Left renal pelvis (tissue), 4 donors: ENCODE measurements at regions not wholly inside any gene's neighbourhood (a gene's known extent, or its start where the extent isn't known, plus 50 kb on each side); places are given as distances from the start of the nearest gene placed in this dataset.
"Not testable (repeated sequence)": the region's sequence is repeated elsewhere in the genome, so short reads cannot be mapped to it uniquely, and the experiment has no call there.

Experiments used
- DNase-seq, 4 donors: peaks; one replicate each; pipeline ENCODE4 v3.0.0-alpha.2; 2013; ENCODE audit warnings: low read depth in 4 of 4, low spot score in 3 of 4

- DNase-seq, result no peak
Observed at GRCh38 chr3:27560484-27561056, 76.4 kb upstream of the SLC4A7 start.

DNA sequence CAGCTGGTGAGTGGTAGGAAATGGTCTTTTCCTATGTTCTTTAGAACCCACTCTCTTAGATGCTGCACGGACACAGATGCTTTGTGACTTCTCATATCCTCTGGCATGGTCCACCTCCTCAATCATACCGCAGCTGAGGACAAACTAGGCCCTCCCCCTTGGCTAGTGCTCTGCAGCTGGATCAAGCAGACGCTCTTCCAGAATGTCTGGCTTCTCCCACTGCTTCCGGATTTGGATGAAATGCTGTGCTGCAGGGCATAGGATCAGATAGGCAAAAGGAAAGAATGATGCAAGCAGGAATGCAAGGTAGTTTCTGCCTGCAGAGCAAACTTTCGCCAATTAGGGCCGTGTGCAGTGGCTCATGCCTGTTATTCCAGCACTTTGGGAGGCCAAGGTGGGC lies 75.7 kb upstream of the SLC4A7 start:
- DNase-seq, result peak in 1 of 4 donors; percentile 12

DNA sequence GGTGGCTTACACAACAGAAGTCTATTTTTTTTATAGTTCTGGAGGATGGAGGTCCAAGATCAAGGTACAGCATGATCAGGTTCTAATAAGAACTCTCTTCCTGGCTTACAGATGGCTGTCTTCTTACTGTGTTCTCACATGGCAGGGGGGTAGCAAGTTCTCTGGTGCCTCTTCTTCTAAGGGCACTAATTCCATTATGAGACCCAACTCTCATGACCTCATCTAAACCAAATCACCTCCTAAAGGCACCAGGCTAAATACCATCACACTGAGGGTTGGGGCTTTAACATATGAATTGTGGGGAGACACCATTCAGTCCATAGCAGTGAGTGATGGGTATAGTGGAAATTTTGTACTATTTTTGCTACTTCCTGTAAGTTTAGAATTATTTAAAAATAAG lies 75.2 kb upstream of the SLC4A7 start:
- no peak for DNase-seq

DNA sequence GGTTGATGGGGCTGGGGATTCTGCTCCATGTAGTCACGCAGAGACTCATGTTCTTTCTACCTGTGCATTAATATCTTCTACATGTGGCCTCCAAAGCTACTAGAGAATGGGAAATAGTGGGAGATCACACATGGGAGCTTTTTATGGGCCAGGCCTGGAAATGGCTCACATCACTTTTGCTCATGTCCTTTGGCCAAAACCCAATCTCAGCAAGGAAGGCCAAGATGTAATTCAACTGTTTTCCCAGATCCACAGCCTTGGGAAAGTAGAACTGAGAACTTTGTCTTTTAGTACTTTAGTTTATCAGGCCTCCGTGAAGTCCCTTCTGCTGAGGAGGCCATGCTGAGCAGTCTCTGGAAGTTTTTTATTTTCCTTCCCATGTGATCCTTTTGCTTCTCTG lies 73.2 kb upstream of the SLC4A7 start:
- no peak for DNase-seq

- DNase-seq, result no peak
Observed at GRCh38 chr3:27556887-27557286, 72.7 kb upstream of the SLC4A7 start.

DNA sequence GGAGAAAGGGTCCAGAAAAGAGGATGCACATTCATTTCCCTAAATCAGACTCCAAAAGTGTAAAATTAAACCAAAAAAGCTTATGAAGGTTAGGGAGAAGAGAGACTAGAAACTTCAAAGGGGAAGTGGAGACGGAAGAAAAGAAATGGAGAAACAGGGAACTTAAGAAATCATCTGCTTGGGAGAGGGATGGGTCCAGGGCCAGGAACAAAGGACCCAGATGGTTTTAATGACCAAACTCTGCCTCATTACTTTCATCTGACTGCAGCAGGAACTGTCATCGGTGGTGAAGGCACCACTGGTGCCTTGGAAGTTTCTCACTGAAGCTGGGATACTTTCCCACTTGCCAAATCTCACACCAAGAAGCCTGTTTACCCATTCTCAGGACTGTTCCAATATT lies 70.5 kb upstream of the SLC4A7 start:
- no peak for DNase-seq

DNA sequence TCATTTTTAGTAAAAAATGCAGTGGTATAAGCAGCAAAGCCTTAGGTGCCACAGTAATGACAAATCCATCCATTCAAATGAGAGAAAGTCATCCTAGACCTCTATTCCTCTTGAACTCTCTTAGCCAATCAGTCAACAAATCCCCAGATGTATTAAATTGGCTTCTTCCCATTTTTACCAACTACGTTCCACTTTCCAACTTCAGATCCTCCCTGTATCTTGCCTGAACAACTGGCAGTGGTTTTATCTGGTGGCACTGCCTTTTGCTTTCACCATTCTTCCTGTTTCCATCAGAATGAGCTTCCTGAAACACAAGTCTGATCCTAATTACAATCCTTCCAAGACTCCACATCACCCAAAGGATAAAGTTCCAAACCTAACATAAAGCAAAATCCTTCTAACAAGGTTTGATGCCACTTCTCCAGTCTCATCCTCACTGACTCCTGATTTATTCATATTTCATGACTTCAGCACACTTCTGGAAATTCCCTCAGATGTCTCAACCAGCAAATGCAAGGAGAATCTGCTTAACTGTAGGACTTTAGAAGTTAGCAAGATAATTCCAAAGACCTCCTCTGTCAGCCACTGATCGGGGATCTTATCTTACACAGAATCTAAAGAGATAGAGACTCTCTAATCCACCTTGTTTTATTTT lies 69.8 kb upstream of the SLC4A7 start:
- DNase-seq, result no peak

DNA sequence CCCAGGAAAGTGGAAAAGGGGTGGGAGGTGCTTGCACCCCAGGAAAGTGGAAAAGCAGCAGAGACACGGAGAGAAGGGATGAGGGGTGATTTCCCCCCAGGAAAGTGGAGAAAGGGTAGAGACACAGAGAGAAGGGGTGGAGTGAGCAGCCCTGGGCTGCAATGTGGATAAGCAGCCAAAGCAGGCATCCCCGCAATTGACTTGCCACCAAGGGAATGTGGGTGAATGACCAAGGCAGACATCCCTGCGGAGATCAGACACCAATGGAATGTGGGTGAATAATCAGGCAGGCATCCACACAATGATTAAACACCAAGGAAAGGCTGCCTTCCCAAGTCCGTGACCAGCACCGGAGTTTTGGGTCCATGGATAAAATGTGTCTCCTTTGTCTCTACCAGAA lies 68.5 kb upstream of the SLC4A7 start:
- DNase-seq, result not testable (repeated sequence)

DNA sequence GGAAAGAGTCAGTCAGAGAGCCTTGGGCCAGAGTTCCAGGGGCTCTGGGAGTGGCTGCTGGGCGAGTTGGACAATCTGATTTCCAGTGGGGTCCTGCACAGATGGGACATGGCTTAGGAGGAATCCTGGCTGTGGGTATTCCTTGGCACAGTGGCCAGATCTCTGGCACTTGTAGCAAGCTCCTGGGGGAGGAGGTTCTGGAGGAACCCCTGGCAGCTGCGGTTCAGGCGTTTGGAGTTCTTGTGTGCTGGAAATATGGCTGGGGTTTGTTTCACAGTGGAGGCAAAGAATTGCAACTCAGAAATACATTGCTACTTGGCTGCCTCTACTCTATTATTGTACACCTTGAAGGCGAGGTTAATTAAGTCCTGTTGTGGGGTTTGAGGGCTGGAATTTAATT lies 67.2 kb upstream of the SLC4A7 start:
- DNase-seq, result not testable (repeated sequence)

DNA sequence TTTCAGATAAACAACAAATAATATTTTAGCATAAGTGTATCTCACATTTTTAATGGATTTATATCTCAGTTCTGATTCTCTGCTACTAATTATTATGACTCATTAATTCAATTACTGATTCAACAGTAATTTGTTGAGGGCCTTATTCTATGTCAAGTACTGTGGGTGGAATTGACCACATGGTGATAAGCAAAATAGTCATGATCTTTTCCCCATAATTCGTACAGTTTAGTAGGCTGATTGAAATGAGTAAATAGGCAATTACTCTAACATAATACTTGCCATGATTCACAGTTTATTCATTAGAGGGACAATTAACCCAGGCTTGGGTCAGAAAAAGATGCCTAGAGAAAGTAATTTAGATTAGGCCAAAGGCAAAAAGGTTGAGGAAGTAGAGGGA lies 60.9 kb upstream of the SLC4A7 start:
- DNase-seq, result no peak

DNA sequence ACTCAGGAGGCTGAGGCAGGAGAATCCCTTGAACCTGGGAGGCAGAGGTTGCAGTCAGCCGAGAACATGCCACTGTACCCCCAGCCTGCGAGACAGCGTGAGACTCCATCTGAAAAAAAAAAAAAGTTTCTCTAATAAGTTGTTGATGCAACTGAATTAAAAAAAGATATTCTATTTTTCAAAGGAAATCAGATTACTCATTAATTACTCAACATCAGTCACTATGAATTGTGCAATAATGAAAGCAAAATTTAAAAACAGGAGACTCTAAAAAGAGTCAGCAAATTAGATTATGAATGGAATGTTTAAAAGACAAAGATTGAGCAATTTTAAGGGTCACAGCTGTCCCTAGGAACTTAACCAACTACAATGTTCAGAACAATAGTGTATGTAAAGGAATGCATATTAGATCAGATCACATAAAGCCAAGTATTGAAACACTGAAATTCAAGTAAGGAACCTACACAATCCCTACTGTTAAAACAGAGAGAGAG lies 60.2 kb upstream of the SLC4A7 start:
- DNase-seq, result no peak

DNA sequence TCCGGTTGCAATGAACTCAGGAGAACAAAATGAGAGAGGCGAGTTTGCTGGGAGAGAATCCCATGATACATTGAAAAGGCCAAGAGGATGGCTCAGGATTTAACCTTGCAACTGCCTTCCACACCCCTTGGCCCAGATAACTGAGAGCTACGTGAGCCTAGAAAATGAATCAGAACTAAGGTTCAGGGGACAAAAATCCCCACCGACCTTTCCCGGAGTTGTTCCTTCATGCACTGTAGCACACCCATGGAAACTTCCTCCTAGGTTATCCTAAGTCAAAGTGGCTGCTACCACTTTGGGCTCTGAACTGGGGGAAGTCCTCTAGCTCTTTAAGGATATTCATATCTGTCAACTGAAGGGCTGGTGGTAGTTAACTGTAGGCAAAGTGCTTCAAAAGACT lies 58.3 kb upstream of the SLC4A7 start:
- no peak for DNase-seq

DNA sequence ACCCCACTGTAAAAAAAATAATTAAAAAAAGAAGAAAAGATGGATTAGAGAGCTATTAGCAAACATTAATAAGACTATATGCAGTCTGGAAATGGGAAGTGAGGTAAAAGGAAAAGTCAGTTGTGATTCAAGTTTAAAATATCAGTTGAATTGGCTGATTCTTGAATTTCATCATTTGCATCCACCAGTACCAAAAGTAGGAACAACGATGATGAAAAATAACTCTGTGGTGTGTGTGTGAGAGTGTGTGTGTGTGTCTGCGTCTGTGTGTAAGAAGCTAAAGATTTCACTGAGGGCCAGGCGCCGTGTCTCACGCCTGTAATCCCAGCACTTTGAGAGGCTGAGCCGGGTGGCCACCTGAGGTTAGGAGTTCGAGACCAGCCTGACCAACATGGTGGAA lies 56.0 kb upstream of the SLC4A7 start:
- no peak for DNase-seq

GRCh38 chr3:27536491-27536890 lies 52.3 kb upstream of the SLC4A7 start:
- no peak for DNase-seq

- no peak for DNase-seq
Observed at GRCh38 chr3:27535809-27536392, 51.7 kb upstream of the SLC4A7 start.

GRCh38 chr3:27533718-27534573 lies 49.8 kb upstream of the SLC4A7 start:
- no peak for DNase-seq
